H9 (cell line): ENCODE measurements at regions not wholly inside any gene's neighbourhood (a gene's known extent, or its start where the extent isn't known, plus 50 kb on each side); places are given as distances from the start of the nearest gene placed in this dataset.

Source experiments
- DNase-seq: peaks from one replicate; pipeline ENCODE4 v3.0.0-alpha.2; 2017
- H2AFZ ChIP-seq: one replicate; pipeline ENCODE4 v1.6.1; 2013; ENCODE audit warnings: mild to moderate bottlenecking, low read length, control low read depth, moderate library complexity
- H2AK5ac ChIP-seq: 2 replicates; pipeline ENCODE4 v1.6.1; 2013; ENCODE audit warnings: low read length, control low read depth, mixed read lengths; ENCODE audit not compliant: insufficient read length
- H2BK120ac ChIP-seq: one replicate; pipeline ENCODE4 v1.6.1; 2013; ENCODE audit warnings: low read depth, mild to moderate bottlenecking, low read length, control low read depth, inconsistent platforms; ENCODE audit not compliant: poor library complexity, severe bottlenecking
- H2BK12ac ChIP-seq: 2 replicates; pipeline ENCODE4 v1.6.1; 2013; ENCODE audit warnings: low read length, control low read depth, mixed read lengths, low read depth; ENCODE audit not compliant: insufficient read length
- H2BK15ac ChIP-seq: 2 replicates; pipeline ENCODE4 v1.6.1; 2013; ENCODE audit warnings: low read depth, low read length, control low read depth
- H2BK20ac ChIP-seq: one replicate; pipeline ENCODE4 v1.6.1; 2013; ENCODE audit warnings: low read depth, mild to moderate bottlenecking, low read length, control low read depth, inconsistent platforms; ENCODE audit not compliant: poor library complexity, severe bottlenecking
- H2BK5ac ChIP-seq: 2 replicates; pipeline ENCODE4 v1.6.1; 2013; ENCODE audit warnings: low read length, control low read depth, mixed read lengths; ENCODE audit not compliant: insufficient read length
- H3K14ac ChIP-seq: 2 replicates; pipeline ENCODE4 v1.6.1; 2013; ENCODE audit warnings: low read length, control low read depth; ENCODE audit not compliant: insufficient read depth
- H3K18ac ChIP-seq: 2 replicates; pipeline ENCODE4 v1.6.1; 2013; ENCODE audit warnings: low read depth, mild to moderate bottlenecking, mixed read lengths, low read length, control low read depth; ENCODE audit not compliant: insufficient read length
- H3K23ac ChIP-seq: 2 replicates; pipeline ENCODE4 v1.6.1; 2013; ENCODE audit warnings: low read length, control low read depth, mixed read lengths, low read depth; ENCODE audit not compliant: insufficient read length
- H3K23me2 ChIP-seq: 2 replicates; pipeline ENCODE4 v1.6.1; 2013; ENCODE audit warnings: low read depth, mild to moderate bottlenecking, mixed read lengths, low read length, control low read depth; ENCODE audit not compliant: insufficient read length, poor library complexity, severe bottlenecking
- H3K27ac ChIP-seq: 2 replicates; pipeline ENCODE4 v1.5.1; 2013; ENCODE audit warnings: low read length, control low read depth, mixed read lengths, low read depth; ENCODE audit not compliant: insufficient read length
- H3K27me3 ChIP-seq: 2 replicates; pipeline ENCODE4 v1.6.1; 2013; ENCODE audit warnings: low read length, control low read depth, inconsistent platforms; ENCODE audit not compliant: insufficient read depth
- H3K4ac ChIP-seq: 2 replicates; pipeline ENCODE4 v1.6.1; 2013; ENCODE audit warnings: low read depth, mild to moderate bottlenecking, control low read depth, inconsistent platforms, low read length, moderate library complexity
- H3K4me1 ChIP-seq: 2 replicates; pipeline ENCODE4 v1.6.1; 2013; ENCODE audit warnings: low read length, control low read depth, inconsistent platforms; ENCODE audit not compliant: insufficient read depth
- H3K4me2 ChIP-seq: 2 replicates; pipeline ENCODE4 v1.6.1; 2013; ENCODE audit warnings: low read length, control low read depth, mixed read lengths; ENCODE audit not compliant: insufficient read length, insufficient read depth
- H3K56ac ChIP-seq: 2 replicates; pipeline ENCODE4 v1.6.1; 2013; ENCODE audit warnings: low read depth, mild to moderate bottlenecking, mixed read lengths, low read length, control low read depth; ENCODE audit not compliant: insufficient read length
- H3K79me1 ChIP-seq: 2 replicates; pipeline ENCODE4 v1.6.1; 2013; ENCODE audit warnings: low read depth, mild to moderate bottlenecking, moderate library complexity, low read length, control low read depth, inconsistent platforms; ENCODE audit not compliant: insufficient read depth, poor library complexity, severe bottlenecking
- H3K79me2 ChIP-seq: 2 replicates; pipeline ENCODE4 v1.6.1; 2013; ENCODE audit warnings: low read length, control low read depth, inconsistent platforms; ENCODE audit not compliant: insufficient read depth
- H3K9ac ChIP-seq: 2 replicates; pipeline ENCODE4 v1.6.1; 2013; ENCODE audit warnings: low read length, control low read depth, mixed read lengths; ENCODE audit not compliant: insufficient read length; ENCODE audit errors: extremely low read depth
- H3K9me3 ChIP-seq: one replicate; pipeline ENCODE4 v1.6.1; 2013; ENCODE audit warnings: low read depth, low read length, inconsistent platforms; ENCODE audit not compliant: control insufficient read depth
- H3T11ph ChIP-seq: one replicate; pipeline ENCODE4 v1.6.1; 2013; ENCODE audit warnings: mild to moderate bottlenecking, low read length, control low read depth, inconsistent platforms
- H4K20me1 ChIP-seq: one replicate; pipeline ENCODE4 v1.6.1; 2013; ENCODE audit not compliant: control insufficient read depth, insufficient read length, insufficient read depth
- H4K5ac ChIP-seq: 2 replicates; pipeline ENCODE4 v1.6.1; 2013; ENCODE audit warnings: low read depth, mild to moderate bottlenecking, mixed read lengths, low read length, control low read depth; ENCODE audit not compliant: insufficient read length
- H4K8ac ChIP-seq: replicated peaks from 2 replicates; pipeline ENCODE4 v1.6.1; 2013; ENCODE audit warnings: low read length, control low read depth, mixed read lengths, low read depth; ENCODE audit not compliant: insufficient read length
- H4K91ac ChIP-seq: 2 replicates; pipeline ENCODE4 v1.6.1; 2013; ENCODE audit warnings: low read depth, mild to moderate bottlenecking, moderate library complexity, mixed read lengths, low read length, control low read depth; ENCODE audit not compliant: insufficient read length
- H3K27ac Mint-ChIP-seq, 3 experiments: 2 replicates in 2 of 3; 3 replicates in 1 of 3; pipeline ENCODE4 v1.8.0; 2020 to 2021; ENCODE audit warnings: mixed read lengths in 3 of 3, mild to moderate bottlenecking in 1 of 3, moderate library complexity in 1 of 3
- H3K27me3 Mint-ChIP-seq: 2 replicates; pipeline ENCODE4 v1.8.0; 2021; ENCODE audit warnings: low read depth, mild to moderate bottlenecking, moderate library complexity, mixed read lengths
- H3K36me3 Mint-ChIP-seq, 3 experiments: 2 replicates in 2 of 3; 3 replicates in 1 of 3; pipeline ENCODE4 v1.8.0; 2020 to 2021; ENCODE audit warnings: low read depth in 3 of 3, mixed read lengths in 3 of 3; ENCODE audit not compliant: insufficient read depth in 1 of 3
- H3K4me1 Mint-ChIP-seq, 2 experiments: 2 replicates each; pipeline ENCODE4 v1.8.0; 2020; ENCODE audit warnings: mixed read lengths in 2 of 2
- H3K4me3 Mint-ChIP-seq, 2 experiments: 2 replicates in 1 of 2; 3 replicates in 1 of 2; pipeline ENCODE4 v1.8.0; 2020 to 2021; ENCODE audit warnings: mild to moderate bottlenecking in 2 of 2, mixed read lengths in 2 of 2, moderate library complexity in 1 of 2
- H3K9me3 Mint-ChIP-seq, 2 experiments: 2 replicates in 1 of 2; 3 replicates in 1 of 2; pipeline ENCODE4 v1.8.0; 2020; ENCODE audit warnings: mild to moderate bottlenecking in 2 of 2, mixed read lengths in 2 of 2, moderate library complexity in 1 of 2
- TF ChIP-seq, protein P1 (sequence below): fragments of 200-600 bp; sonication (generic); conservative IDR thresholded peaks from 3 replicates; pipeline ENCODE4 v1.8.0; 2021; ENCODE audit warnings: antibody characterized with exemption, mild to moderate bottlenecking

DNA sequence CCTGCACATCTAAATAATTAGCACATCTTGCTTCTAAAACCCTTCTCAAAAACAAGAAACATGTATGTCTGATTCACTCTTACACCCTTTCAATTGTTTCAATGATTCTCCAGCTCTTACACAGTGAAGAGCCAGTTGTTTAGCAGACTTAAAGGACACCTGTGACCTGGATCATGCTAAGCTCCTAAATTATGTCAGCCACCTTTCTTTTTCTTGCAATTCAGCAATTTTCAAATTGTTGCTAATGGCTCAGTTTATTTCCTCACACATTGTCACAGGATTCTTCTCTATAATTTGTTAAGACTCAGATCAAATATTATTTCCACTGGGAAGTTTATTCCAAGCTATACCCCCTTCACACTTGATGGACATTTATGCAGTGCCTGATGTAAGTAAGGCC, 413.2 kb downstream of the PLA2G4A start:
- H3K27me3 ChIP-seq: no peaks in the 10 kb centered on the region
- no peaks in the 10 kb centered on the region for H3K27me3 Mint-ChIP-seq
- H3K23ac ChIP-seq: no peak overlapping the region
- no peak overlapping the region for H3K14ac ChIP-seq
- no peak overlapping the region for H3K4ac ChIP-seq
- TF ChIP-seq, protein P1, sequence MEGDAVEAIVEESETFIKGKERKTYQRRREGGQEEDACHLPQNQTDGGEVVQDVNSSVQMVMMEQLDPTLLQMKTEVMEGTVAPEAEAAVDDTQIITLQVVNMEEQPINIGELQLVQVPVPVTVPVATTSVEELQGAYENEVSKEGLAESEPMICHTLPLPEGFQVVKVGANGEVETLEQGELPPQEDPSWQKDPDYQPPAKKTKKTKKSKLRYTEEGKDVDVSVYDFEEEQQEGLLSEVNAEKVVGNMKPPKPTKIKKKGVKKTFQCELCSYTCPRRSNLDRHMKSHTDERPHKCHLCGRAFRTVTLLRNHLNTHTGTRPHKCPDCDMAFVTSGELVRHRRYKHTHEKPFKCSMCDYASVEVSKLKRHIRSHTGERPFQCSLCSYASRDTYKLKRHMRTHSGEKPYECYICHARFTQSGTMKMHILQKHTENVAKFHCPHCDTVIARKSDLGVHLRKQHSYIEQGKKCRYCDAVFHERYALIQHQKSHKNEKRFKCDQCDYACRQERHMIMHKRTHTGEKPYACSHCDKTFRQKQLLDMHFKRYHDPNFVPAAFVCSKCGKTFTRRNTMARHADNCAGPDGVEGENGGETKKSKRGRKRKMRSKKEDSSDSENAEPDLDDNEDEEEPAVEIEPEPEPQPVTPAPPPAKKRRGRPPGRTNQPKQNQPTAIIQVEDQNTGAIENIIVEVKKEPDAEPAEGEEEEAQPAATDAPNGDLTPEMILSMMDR: no peak
- H3K4me1 Mint-ChIP-seq: peaks cover 8 to 9% of the 10 kb centered on the region in 2 experiments
- no peak overlapping the region for H3T11ph ChIP-seq
- no peak overlapping the region for H3K18ac ChIP-seq
- H3K4me2 ChIP-seq: no peak overlapping the region
- no peaks in the 10 kb centered on the region for H3K23me2 ChIP-seq
- peaks cover 0 to 3% (median 1%) of the 10 kb centered on the region in 3 experiments; a peak in 4 of 7 replicates for H3K36me3 Mint-ChIP-seq
- H2BK5ac ChIP-seq: no peak overlapping the region
- no peak overlapping the region for H2BK12ac ChIP-seq
- H3K9me3 ChIP-seq: no peaks in the 10 kb centered on the region
- H2BK20ac ChIP-seq: no peak overlapping the region
- no peak overlapping the region for H3K27ac Mint-ChIP-seq
- H4K5ac ChIP-seq: no peak overlapping the region
- no peak for DNase-seq
- no peak overlapping the region for H4K91ac ChIP-seq
- no peak overlapping the region for H3K27ac ChIP-seq
- H2BK15ac ChIP-seq: no peak overlapping the region
- H2AK5ac ChIP-seq: no peak overlapping the region
- H3K79me1 ChIP-seq: no peaks in the 10 kb centered on the region
- H3K4me3 Mint-ChIP-seq: no peak overlapping the region
- H2BK120ac ChIP-seq: no peak overlapping the region
- H3K9me3 Mint-ChIP-seq: peaks cover 0 to 7% of the 10 kb centered on the region in 2 experiments; a peak in 2 of 5 replicates
- no peak overlapping the region for H4K8ac ChIP-seq
- no peak overlapping the region for H2AFZ ChIP-seq
- no peaks in the 10 kb centered on the region for H4K20me1 ChIP-seq
- H3K56ac ChIP-seq: no peak overlapping the region
- no peaks in the 10 kb centered on the region for H3K79me2 ChIP-seq
- no peaks in the 10 kb centered on the region for H3K4me1 ChIP-seq
- no peak overlapping the region for H3K9ac ChIP-seq
